CD14-positive monocyte (primary cell): ENCODE measurements at regions not wholly inside any gene's neighbourhood (a gene's known extent, or its start where the extent isn't known, plus 50 kb on each side); places are given as distances from the start of the nearest gene placed in this dataset.

ENCODE experiments used
- DNase-seq, 3 donors: peaks; one replicate each; pipeline ENCODE4 v3.0.0-alpha.2; 2011 to 2022
- H2AFZ ChIP-seq: 2 replicates; pipeline ENCODE4 v1.6.0; 2012; ENCODE audit warnings: mild to moderate bottlenecking, low read depth, low read length, inconsistent platforms; ENCODE audit not compliant: insufficient read depth, poor library complexity, severe bottlenecking
- H3K27ac ChIP-seq, 2 donors: 1 replicate in 1 of 2; 2 replicates in 1 of 2; pipeline ENCODE4 v1.5.1; 2012 to 2013; ENCODE audit warnings: low read length in 2 of 2, control low read depth in 1 of 2, inconsistent platforms in 1 of 2, low read depth in 1 of 2, mild to moderate bottlenecking in 1 of 2
- H3K27me3 ChIP-seq, 2 donors: one replicate each; pipeline versions ENCODE4 v1.6.0 to v1.6.1; 2011 to 2013; ENCODE audit warnings: low read length in 2 of 2; ENCODE audit not compliant: control insufficient read depth in 2 of 2, insufficient read depth in 2 of 2
- H3K36me3 ChIP-seq, 2 donors: replicated peaks in 1 of 2; 1 replicate in 1 of 2; 2 replicates in 1 of 2; pipeline versions ENCODE4 v1.5.1 to v1.6.1; 2012 to 2013; ENCODE audit warnings: low read length in 2 of 2, control low read depth in 1 of 2, inconsistent platforms in 1 of 2, mild to moderate bottlenecking in 1 of 2; ENCODE audit not compliant: insufficient read depth in 2 of 2, control insufficient read depth in 1 of 2
- H3K4me1 ChIP-seq, 2 donors: 1 replicate in 1 of 2; 2 replicates in 1 of 2; pipeline versions ENCODE4 v1.5.1 to v1.6.1; 2012 to 2013; ENCODE audit warnings: low read length in 2 of 2, control low read depth in 1 of 2, inconsistent platforms in 1 of 2, mild to moderate bottlenecking in 1 of 2, moderate library complexity in 1 of 2; ENCODE audit not compliant: insufficient read depth in 2 of 2, control insufficient read depth in 1 of 2
- H3K4me2 ChIP-seq: replicated peaks from 2 replicates; pipeline ENCODE3; 2012; ENCODE audit warnings: low read length, moderate library complexity, mild to moderate bottlenecking; ENCODE audit not compliant: poor library complexity, severe bottlenecking; ENCODE audit errors: extremely low read depth
- H3K4me3 ChIP-seq, 3 experiments: fragments of 200-600 bp in 1 of 3; sonication (generic) in 1 of 3; replicated peaks in 1 of 3; 1 replicate in 2 of 3; 2 replicates in 1 of 3; pipeline ENCODE4 v1.5.1; 2011 to 2013; ENCODE audit warnings: low read length in 3 of 3, mild to moderate bottlenecking in 3 of 3, control low read depth in 2 of 3, low read depth in 2 of 3, inconsistent platforms in 1 of 3, moderate library complexity in 1 of 3
- H3K79me2 ChIP-seq: 2 replicates; pipeline ENCODE4 v1.6.0; 2012; ENCODE audit warnings: mild to moderate bottlenecking, control low read depth, inconsistent platforms, low read length, moderate library complexity; ENCODE audit not compliant: insufficient read depth
- H3K9ac ChIP-seq: 2 replicates; pipeline ENCODE4 v1.6.0; 2017; ENCODE audit warnings: low read length, mild to moderate bottlenecking; ENCODE audit not compliant: insufficient read depth, poor library complexity, severe bottlenecking
- H3K9me3 ChIP-seq, 2 donors: replicated peaks in 1 of 2; 1 replicate in 1 of 2; 2 replicates in 1 of 2; pipeline versions ENCODE4 v1.5.1 to v1.6.1; 2012 to 2013; ENCODE audit warnings: low read length in 2 of 2, control low read depth in 1 of 2; ENCODE audit not compliant: control insufficient read depth in 1 of 2, insufficient read depth in 1 of 2
- H4K20me1 ChIP-seq: 2 replicates; pipeline ENCODE4 v1.6.0; 2012; ENCODE audit warnings: mild to moderate bottlenecking, low read length, control low read depth, moderate library complexity; ENCODE audit not compliant: insufficient read depth
- H3K27ac Mint-ChIP-seq, 7 donors: one replicate each; pipeline ENCODE4 v1.8.0; 2020; ENCODE audit warnings: mild to moderate bottlenecking in 7 of 7, mixed read lengths in 7 of 7, moderate library complexity in 6 of 7, inconsistent platforms in 2 of 7
- H3K27me3 Mint-ChIP-seq, 3 donors: one replicate each; pipeline ENCODE4 v1.8.0; 2021 to 2022; ENCODE audit warnings: low read depth in 3 of 3, mild to moderate bottlenecking in 3 of 3, mixed read lengths in 3 of 3, moderate library complexity in 3 of 3, inconsistent platforms in 1 of 3
- H3K36me3 Mint-ChIP-seq, 2 donors: one replicate each; pipeline ENCODE4 v1.8.0; 2020; ENCODE audit warnings: mixed read lengths in 2 of 2, inconsistent platforms in 1 of 2, mild to moderate bottlenecking in 1 of 2
- H3K4me1 Mint-ChIP-seq: one replicate; pipeline ENCODE4 v1.8.0; 2020; ENCODE audit warnings: mild to moderate bottlenecking, mixed read lengths
- H3K4me3 Mint-ChIP-seq, 2 donors: one replicate each; pipeline ENCODE4 v1.8.0; 2020; ENCODE audit warnings: mild to moderate bottlenecking in 2 of 2, mixed read lengths in 2 of 2, moderate library complexity in 1 of 2
- H3K9me3 Mint-ChIP-seq, 7 donors: one replicate each; pipeline ENCODE4 v1.8.0; 2020 to 2022; ENCODE audit warnings: mixed read lengths in 7 of 7, mild to moderate bottlenecking in 6 of 7, moderate library complexity in 6 of 7, inconsistent platforms in 2 of 7
- WGBS: methylation state at CpG from one replicate; pipeline ENCODE4 v1.1.5; 2013; ENCODE audit warnings: missing lambda C conversion rate; ENCODE audit not compliant: insufficient coverage; 5-methylcytosine and 5-hydroxymethylcytosine counted together
- intact Hi-C, 2 donors: fragments of 100-400 bp; cut with micrococcal nuclease; formaldehyde crosslinking; loops; one replicate each; pipeline versions ENCODE4 v1.15.0 to v1.15.1; 2023
- TF ChIP-seq, protein P1 (sequence below): fragments of 200-600 bp; IDR thresholded peaks from one replicate; pipeline ENCODE4 v1.8.0; 2022; ENCODE audit warnings: antibody characterized with exemption, mild to moderate bottlenecking

- no peak overlapping the region for H3K4me2 ChIP-seq
- H3K4me3 Mint-ChIP-seq, result no peak overlapping the region
- no peaks in the 10 kb centered on the region for H3K36me3 ChIP-seq
- H2AFZ ChIP-seq, result no peak overlapping the region
- H3K27ac Mint-ChIP-seq, result no peak overlapping the region
- intact Hi-C loops, result no loop called here
- no peak overlapping the region for H3K9ac ChIP-seq
- H3K4me1 ChIP-seq, result peaks cover 8% of the 10 kb centered on the region in 2 donors
- H3K36me3 Mint-ChIP-seq, result peaks cover 0 to 2% of the 10 kb centered on the region in 2 donors
- H3K79me2 ChIP-seq, result no peaks in the 10 kb centered on the region
- no CpG with 5 or more reads among the region's 1 CpG for WGBS
- H3K4me3 ChIP-seq, result no peak overlapping the region
- no peak for DNase-seq
- peaks cover 9% of the 10 kb centered on the region for H3K4me1 Mint-ChIP-seq
- H3K27me3 ChIP-seq, result no peaks in the 10 kb centered on the region
- TF ChIP-seq, protein P1, sequence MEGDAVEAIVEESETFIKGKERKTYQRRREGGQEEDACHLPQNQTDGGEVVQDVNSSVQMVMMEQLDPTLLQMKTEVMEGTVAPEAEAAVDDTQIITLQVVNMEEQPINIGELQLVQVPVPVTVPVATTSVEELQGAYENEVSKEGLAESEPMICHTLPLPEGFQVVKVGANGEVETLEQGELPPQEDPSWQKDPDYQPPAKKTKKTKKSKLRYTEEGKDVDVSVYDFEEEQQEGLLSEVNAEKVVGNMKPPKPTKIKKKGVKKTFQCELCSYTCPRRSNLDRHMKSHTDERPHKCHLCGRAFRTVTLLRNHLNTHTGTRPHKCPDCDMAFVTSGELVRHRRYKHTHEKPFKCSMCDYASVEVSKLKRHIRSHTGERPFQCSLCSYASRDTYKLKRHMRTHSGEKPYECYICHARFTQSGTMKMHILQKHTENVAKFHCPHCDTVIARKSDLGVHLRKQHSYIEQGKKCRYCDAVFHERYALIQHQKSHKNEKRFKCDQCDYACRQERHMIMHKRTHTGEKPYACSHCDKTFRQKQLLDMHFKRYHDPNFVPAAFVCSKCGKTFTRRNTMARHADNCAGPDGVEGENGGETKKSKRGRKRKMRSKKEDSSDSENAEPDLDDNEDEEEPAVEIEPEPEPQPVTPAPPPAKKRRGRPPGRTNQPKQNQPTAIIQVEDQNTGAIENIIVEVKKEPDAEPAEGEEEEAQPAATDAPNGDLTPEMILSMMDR, result no peak
- H3K27me3 Mint-ChIP-seq, result peaks cover 0 to 7% (median 5%) of the 10 kb centered on the region in 3 donors
- no peak overlapping the region for H3K27ac ChIP-seq
- H3K9me3 ChIP-seq, result no peaks in the 10 kb centered on the region
- peaks cover 0 to 10% (median 4%) of the 10 kb centered on the region in 7 donors for H3K9me3 Mint-ChIP-seq
- no peaks in the 10 kb centered on the region for H4K20me1 ChIP-seq
Measured at GRCh38 chr17:27222515-27222914, 71.4 kb upstream of the WSB1 start.

GRCh38 chr17:27224526-27225315, 69.2 kb upstream of the WSB1 start:
- 100% methylated on average over 2 of the region's 5 CpGs for WGBS
- Mint-ChIP-seq H3K27ac (peak overlapping the region in 1 of 7 donors; percentile 13), H3K4me3 (no peak overlapping the region), H3K9me3 (peaks cover 0 to 10% (median 4%) of the 10 kb centered on the region in 7 donors), H3K36me3 (peaks cover 0 to 2% of the 10 kb centered on the region in 2 donors), H3K27me3 (peaks cover 0 to 8% (median 5%) of the 10 kb centered on the region in 3 donors), H3K4me1 (peaks cover 2% of the 10 kb centered on the region)
- Histone ChIP-seq H3K4me3 (no peak overlapping the region), H3K9ac (no peak overlapping the region), H3K4me1 (no peaks in the 10 kb centered on the region), H3K36me3 (no peaks in the 10 kb centered on the region), H4K20me1 (no peaks in the 10 kb centered on the region), H2AFZ (no peak overlapping the region), H3K27me3 (no peaks in the 10 kb centered on the region), H3K27ac (no peak overlapping the region), H3K4me2 (no peak overlapping the region), H3K79me2 (no peaks in the 10 kb centered on the region), H3K9me3 (no peaks in the 10 kb centered on the region)
- TF ChIP-seq, protein P1, result no peak
- no peak for DNase-seq
- intact Hi-C loops, result no loop called here
